Ectodermal cell (in vitro differentiated cells): ENCODE measurements at regions not wholly inside any gene's neighbourhood (a gene's known extent, or its start where the extent isn't known, plus 50 kb on each side); places are given as distances from the start of the nearest gene placed in this dataset.

Source experiments
- H3K27ac ChIP-seq: 2 replicates; pipeline ENCODE4 v1.7.0; 2013; ENCODE audit warnings: mild to moderate bottlenecking, low read depth, low read length; ENCODE audit not compliant: insufficient read depth, poor library complexity, severe bottlenecking
- H3K27me3 ChIP-seq: 2 replicates; pipeline ENCODE4 v1.7.0; 2013; ENCODE audit warnings: mild to moderate bottlenecking, low read length; ENCODE audit not compliant: insufficient read depth, control insufficient read depth, poor library complexity, severe bottlenecking
- H3K36me3 ChIP-seq: one replicate; pipeline ENCODE4 v1.7.0; 2013; ENCODE audit warnings: low read length; ENCODE audit not compliant: control insufficient read depth, insufficient read depth
- H3K4me1 ChIP-seq: one replicate; pipeline ENCODE4 v1.7.0; 2013; ENCODE audit warnings: low read length; ENCODE audit not compliant: control insufficient read depth, insufficient read depth
- H3K4me3 ChIP-seq: 2 replicates; pipeline ENCODE4 v1.7.0; 2013; ENCODE audit warnings: low read depth, low read length, control low read depth; ENCODE audit not compliant: insufficient read depth
- H3K9me3 ChIP-seq: 2 replicates; pipeline ENCODE4 v1.7.0; 2013; ENCODE audit warnings: mild to moderate bottlenecking, low read length, moderate library complexity; ENCODE audit not compliant: control insufficient read depth
- WGBS, 2 experiments: methylation state at CpG; one replicate each; pipeline ENCODE4 v1.1.7; 2013; ENCODE audit warnings: missing lambda C conversion rate in 2 of 2; 5-methylcytosine and 5-hydroxymethylcytosine counted together

- no peaks in the 10 kb centered on the region for H3K9me3 ChIP-seq
- H3K4me3 ChIP-seq: no peak overlapping the region
- no peaks in the 10 kb centered on the region for H3K36me3 ChIP-seq
- H3K27ac ChIP-seq: no peak overlapping the region
- H3K4me1 ChIP-seq: no peaks in the 10 kb centered on the region
- no peaks in the 10 kb centered on the region for H3K27me3 ChIP-seq
- 100% methylated on average over 2 of the region's 2 CpGs; no CpG with 5 or more reads in 1 of the 2 experiments for WGBS, 2 experiments
Measured at GRCh38 chr1:192057766-192058165, 100.5 kb upstream of the RGS18 start.

- Histone ChIP-seq H3K9me3 (no peaks in the 10 kb centered on the region), H3K27me3 (no peaks in the 10 kb centered on the region), H3K27ac (no peak overlapping the region), H3K36me3 (no peaks in the 10 kb centered on the region), H3K4me3 (no peak overlapping the region), H3K4me1 (no peaks in the 10 kb centered on the region)
- WGBS, 2 experiments: 100% methylated on average over 1 of the region's 1 CpG; no CpG with 5 or more reads in 1 of the 2 experiments
Measured at GRCh38 chr1:192059407-192059806, 98.9 kb upstream of the RGS18 start.

GRCh38 chr1:192061556-192061955, 96.7 kb upstream of the RGS18 start:
- WGBS, 2 experiments: 74 to 77% methylated on average over 2 of the region's 2 CpGs
- Histone ChIP-seq H3K27me3 (no peaks in the 10 kb centered on the region), H3K4me3 (no peak overlapping the region), H3K27ac (no peak overlapping the region), H3K9me3 (no peaks in the 10 kb centered on the region), H3K4me1 (no peaks in the 10 kb centered on the region), H3K36me3 (no peaks in the 10 kb centered on the region)

- H3K9me3 ChIP-seq: no peaks in the 10 kb centered on the region
- H3K4me1 ChIP-seq: no peaks in the 10 kb centered on the region
- no peak overlapping the region for H3K4me3 ChIP-seq
- no peaks in the 10 kb centered on the region for H3K27me3 ChIP-seq
- 85 to 96% methylated on average over 3 of the region's 3 CpGs for WGBS, 2 experiments
- H3K27ac ChIP-seq: no peak overlapping the region
- no peaks in the 10 kb centered on the region for H3K36me3 ChIP-seq
Measured at GRCh38 chr1:192065087-192065486, 93.2 kb upstream of the RGS18 start.

- WGBS, 2 experiments: 91 to 98% methylated on average over 3 to 4 of the region's 4 CpGs
Measured at GRCh38 chr1:192066202-192066601, 92.1 kb upstream of the RGS18 start.

GRCh38 chr1:192067360-192067759, 90.9 kb upstream of the RGS18 start:
- no peak overlapping the region for H3K4me3 ChIP-seq
- H3K27me3 ChIP-seq: no peaks in the 10 kb centered on the region
- H3K36me3 ChIP-seq: no peaks in the 10 kb centered on the region
- H3K9me3 ChIP-seq: no peaks in the 10 kb centered on the region
- no peak overlapping the region for H3K27ac ChIP-seq
- 58 to 72% methylated on average over 3 of the region's 3 CpGs for WGBS, 2 experiments
- no peaks in the 10 kb centered on the region for H3K4me1 ChIP-seq

More at GRCh38 chr1:192066202-192066601, 92.1 kb upstream of the RGS18 start:
- no peaks in the 10 kb centered on the region for H3K27me3 ChIP-seq
- no peak overlapping the region for H3K27ac ChIP-seq
- H3K4me1 ChIP-seq: no peaks in the 10 kb centered on the region
- H3K9me3 ChIP-seq: no peaks in the 10 kb centered on the region
- no peak overlapping the region for H3K4me3 ChIP-seq
- H3K36me3 ChIP-seq: no peaks in the 10 kb centered on the region

GRCh38 chr1:192070213-192070612, 88.0 kb upstream of the RGS18 start:
- WGBS, 2 experiments: 93 to 94% methylated on average over 2 of the region's 2 CpGs
- Histone ChIP-seq H3K27me3 (no peaks in the 10 kb centered on the region), H3K4me3 (no peak overlapping the region), H3K4me1 (no peaks in the 10 kb centered on the region), H3K9me3 (no peaks in the 10 kb centered on the region), H3K36me3 (no peaks in the 10 kb centered on the region), H3K27ac (no peak overlapping the region)

- 93 to 94% methylated on average over 1 of the region's 2 CpGs for WGBS, 2 experiments
- H3K4me3 ChIP-seq: no peak overlapping the region
- no peaks in the 10 kb centered on the region for H3K9me3 ChIP-seq
- no peak overlapping the region for H3K27ac ChIP-seq
- H3K4me1 ChIP-seq: no peaks in the 10 kb centered on the region
- H3K27me3 ChIP-seq: no peaks in the 10 kb centered on the region
- H3K36me3 ChIP-seq: no peaks in the 10 kb centered on the region
Measured at GRCh38 chr1:192080684-192081083, 77.6 kb upstream of the RGS18 start.

- H3K27ac ChIP-seq: no peak overlapping the region
- no peaks in the 10 kb centered on the region for H3K27me3 ChIP-seq
- no peaks in the 10 kb centered on the region for H3K9me3 ChIP-seq
- H3K36me3 ChIP-seq: no peaks in the 10 kb centered on the region
- H3K4me1 ChIP-seq: no peaks in the 10 kb centered on the region
- H3K4me3 ChIP-seq: no peak overlapping the region
Measured at GRCh38 chr1:192081359-192081758, 76.9 kb upstream of the RGS18 start.

GRCh38 chr1:192086644-192087043, 71.6 kb upstream of the RGS18 start:
- Histone ChIP-seq H3K36me3 (no peaks in the 10 kb centered on the region), H3K27me3 (no peaks in the 10 kb centered on the region), H3K9me3 (no peaks in the 10 kb centered on the region), H3K4me1 (no peaks in the 10 kb centered on the region), H3K4me3 (no peak overlapping the region), H3K27ac (no peak overlapping the region)
- 94% methylated on average over 1 of the region's 1 CpG for WGBS, 2 experiments

- no peaks in the 10 kb centered on the region for H3K36me3 ChIP-seq
- no CpG with 5 or more reads among the region's 1 CpG for WGBS, 2 experiments
- no peaks in the 10 kb centered on the region for H3K27me3 ChIP-seq
- H3K4me1 ChIP-seq: no peaks in the 10 kb centered on the region
- no peaks in the 10 kb centered on the region for H3K9me3 ChIP-seq
- H3K4me3 ChIP-seq: no peak overlapping the region
- H3K27ac ChIP-seq: no peak overlapping the region
Measured at GRCh38 chr1:192087334-192087733, 70.9 kb upstream of the RGS18 start.
